ENCODE measurements at regions not wholly inside any gene's neighbourhood (a gene's known extent, or its start where the extent isn't known, plus 50 kb on each side); places are given as distances from the start of the nearest gene placed in this dataset.
"Not testable (repeated sequence)": the region's sequence is repeated elsewhere in the genome, so short reads cannot be mapped to it uniquely, and the experiment has no call there.

- Histone ChIP-seq H3K4me3 (ENCODE audit: low read depth in 1 of 3, low read length in 3 of 3) (no peak overlapping the region), H3K36me3 (ENCODE audit: control insufficient read depth in 4 of 4, insufficient read depth in 3 of 4, low read depth in 1 of 4, low read length in 3 of 4) (no peaks in the 10 kb centered on the region), H3K27ac (ENCODE audit: low read depth in 1 of 2, low read length in 2 of 2) (peak overlapping the region in 1 of 2 donors; percentile 74), H3K9ac (ENCODE audit: low read depth in 1 of 2, low read length in 2 of 2) (no peak overlapping the region), H3K4me1 (ENCODE audit: control insufficient read depth in 4 of 4, insufficient read depth in 4 of 4, low read length in 3 of 4) (peaks cover 7 to 31% (median 26%) of the 10 kb centered on the region in 4 donors), H3K9me3 (ENCODE audit: control insufficient read depth in 4 of 4, low read length in 3 of 4) (no peaks in the 10 kb centered on the region), H3K27me3 (ENCODE audit: control insufficient read depth in 4 of 4, insufficient read depth in 4 of 4, low read length in 3 of 4) (no peaks in the 10 kb centered on the region)
- no peak for DNase-seq (ENCODE audit: low spot score)
- 66% methylated on average over 2 of the region's 2 CpGs for WGBS
- TF ChIP-seq MAX (IDR thresholded peaks at IDR 0.05) (no peak), HNF4A (conservative IDR thresholded peaks at IDR 0.05) (peak; percentile 15 to 46)
Measured at GRCh38 chr3:124364317-124365020, 365.8 kb upstream of the UMPS start.

- not testable (repeated sequence) for H3K27me3 ChIP-seq (ENCODE audit: control insufficient read depth in 4 of 4, insufficient read depth in 4 of 4, low read length in 3 of 4); DNase-seq (ENCODE audit: low spot score); H3K36me3 ChIP-seq (ENCODE audit: control insufficient read depth in 4 of 4, insufficient read depth in 3 of 4, low read depth in 1 of 4, low read length in 3 of 4); H3K4me3 ChIP-seq (ENCODE audit: low read depth in 1 of 3, low read length in 3 of 3); H3K9ac ChIP-seq (ENCODE audit: low read depth in 1 of 2, low read length in 2 of 2); H3K27ac ChIP-seq (ENCODE audit: low read depth in 1 of 2, low read length in 2 of 2); H3K9me3 ChIP-seq (ENCODE audit: control insufficient read depth in 4 of 4, low read length in 3 of 4)
- H3K4me1 ChIP-seq (ENCODE audit: control insufficient read depth in 4 of 4, insufficient read depth in 4 of 4, low read length in 3 of 4): peaks cover 7 to 28% (median 21%) of the 10 kb centered on the region in 4 donors
- 97% methylated on average over 21 of the region's 27 CpGs for WGBS
Measured at GRCh38 chr3:124366655-124367054, 363.6 kb upstream of the UMPS start.

GRCh38 chr3:124372775-124373174, 357.5 kb upstream of the UMPS start:
- H3K9me3 ChIP-seq (ENCODE audit: control insufficient read depth in 4 of 4, low read length in 3 of 4): no peaks in the 10 kb centered on the region
- H3K9ac ChIP-seq (ENCODE audit: low read depth in 1 of 2, low read length in 2 of 2): no peak overlapping the region
- no peaks in the 10 kb centered on the region for H3K36me3 ChIP-seq (ENCODE audit: control insufficient read depth in 4 of 4, insufficient read depth in 3 of 4, low read depth in 1 of 4, low read length in 3 of 4)
- H3K4me1 ChIP-seq (ENCODE audit: control insufficient read depth in 4 of 4, insufficient read depth in 4 of 4, low read length in 3 of 4): no peaks in the 10 kb centered on the region
- no peaks in the 10 kb centered on the region for H3K27me3 ChIP-seq (ENCODE audit: control insufficient read depth in 4 of 4, insufficient read depth in 4 of 4, low read length in 3 of 4)
- WGBS: 98% methylated on average over 3 of the region's 3 CpGs
- no peak for DNase-seq (ENCODE audit: low spot score)
- H3K4me3 ChIP-seq (ENCODE audit: low read depth in 1 of 3, low read length in 3 of 3): no peak overlapping the region
- TF ChIP-seq ZBTB33 (IDR thresholded peaks at IDR 0.05) (no peak), MAX (IDR thresholded peaks at IDR 0.05) (no peak), RAD21 (IDR thresholded peaks at IDR 0.05) (no peak), HNF4G (IDR thresholded peaks at IDR 0.05) (no peak), SP1 (IDR thresholded peaks at IDR 0.05) (no peak), FOXA1 (IDR thresholded peaks at IDR 0.05) (no peak), ATF3 (IDR thresholded peaks at IDR 0.05) (no peak), EGR1 (IDR thresholded peaks at IDR 0.05; ENCODE audit: low read depth in 2 of 2) (no peak), NR2F2 (IDR thresholded peaks at IDR 0.05) (no peak), HNF4A (conservative IDR thresholded peaks at IDR 0.05) (no peak)
- no peak overlapping the region for H3K27ac ChIP-seq (ENCODE audit: low read depth in 1 of 2, low read length in 2 of 2)

- H3K9me3 ChIP-seq (ENCODE audit: control insufficient read depth in 4 of 4, low read length in 3 of 4): no peaks in the 10 kb centered on the region
- no peak overlapping the region for H3K4me3 ChIP-seq (ENCODE audit: low read depth in 1 of 3, low read length in 3 of 3)
- H3K4me1 ChIP-seq (ENCODE audit: control insufficient read depth in 4 of 4, insufficient read depth in 4 of 4, low read length in 3 of 4): no peaks in the 10 kb centered on the region
- H3K36me3 ChIP-seq (ENCODE audit: control insufficient read depth in 4 of 4, insufficient read depth in 3 of 4, low read depth in 1 of 4, low read length in 3 of 4): no peaks in the 10 kb centered on the region
- no peak for DNase-seq (ENCODE audit: low spot score)
- H3K9ac ChIP-seq (ENCODE audit: low read depth in 1 of 2, low read length in 2 of 2): no peak overlapping the region
- 91% methylated on average over 2 of the region's 2 CpGs for WGBS
- H3K27ac ChIP-seq (ENCODE audit: low read depth in 1 of 2, low read length in 2 of 2): no peak overlapping the region
- no peaks in the 10 kb centered on the region for H3K27me3 ChIP-seq (ENCODE audit: control insufficient read depth in 4 of 4, insufficient read depth in 4 of 4, low read length in 3 of 4)
- TF ChIP-seq EGR1 (IDR thresholded peaks at IDR 0.05; ENCODE audit: low read depth in 2 of 2) (no peak), JUND (IDR thresholded peaks at IDR 0.05) (no peak), HNF4A (conservative IDR thresholded peaks at IDR 0.05) (no peak), GABPA (IDR thresholded peaks at IDR 0.05 in 1 of 2, conservative IDR thresholded peaks at IDR 0.05 in 1 of 2) (no peak), ZBTB33 (IDR thresholded peaks at IDR 0.05) (no peak), NR2F2 (IDR thresholded peaks at IDR 0.05) (no peak), HNF4G (IDR thresholded peaks at IDR 0.05) (no peak), ATF3 (IDR thresholded peaks at IDR 0.05) (no peak), TAF1 (conservative IDR thresholded peaks at IDR 0.05) (no peak), CTCF (IDR thresholded peaks at IDR 0.05; ENCODE audit: low read depth, low read length, missing input control) (no peak), RXRA (IDR thresholded peaks at IDR 0.05) (no peak)
Measured at GRCh38 chr3:124373524-124373923, 356.7 kb upstream of the UMPS start.

All from liver (tissue), 8 donors.